Gastroesophageal sphincter (tissue), 3 donors: ENCODE measurements at regions not wholly inside any gene's neighbourhood (a gene's known extent, or its start where the extent isn't known, plus 50 kb on each side); places are given as distances from the start of the nearest gene placed in this dataset.

Experiments used
- CTCF ChIP-seq, 4 experiments: fragments of 200-600 bp in 2 of 4; fragments of 450-650 bp in 2 of 4; sonication (generic) in 1 of 4; IDR thresholded peaks; one replicate each; pipeline ENCODE4 v1.5.1; 2017 to 2019; ENCODE audit warnings: antibody characterized with exemption in 4 of 4, mild to moderate bottlenecking in 2 of 4, moderate library complexity in 2 of 4
- EP300 ChIP-seq: sonication (generic); formaldehyde crosslinking; IDR thresholded peaks from one replicate; pipeline ENCODE4 v1.6.1; 2017; ENCODE audit warnings: antibody characterized with exemption, mild to moderate bottlenecking
- POLR2A ChIP-seq, 2 donors: fragments of 450-650 bp; IDR thresholded peaks; one replicate each; pipeline ENCODE4 v1.6.1; 2017; ENCODE audit warnings: antibody characterized with exemption in 2 of 2, mild to moderate bottlenecking in 2 of 2, moderate library complexity in 1 of 2

- TF ChIP-seq POLR2A (IDR thresholded peaks at IDR 0.05) (no peak), CTCF (IDR thresholded peaks at IDR 0.05) (no peak), EP300 (no peak)
Measured at GRCh38 chr3:191980443-191980842, 519.5 kb downstream of the PYDC2 start.
